ENCODE measurements at regions not wholly inside any gene's neighbourhood (a gene's known extent, or its start where the extent isn't known, plus 50 kb on each side); places are given as distances from the start of the nearest gene placed in this dataset.

DNA sequence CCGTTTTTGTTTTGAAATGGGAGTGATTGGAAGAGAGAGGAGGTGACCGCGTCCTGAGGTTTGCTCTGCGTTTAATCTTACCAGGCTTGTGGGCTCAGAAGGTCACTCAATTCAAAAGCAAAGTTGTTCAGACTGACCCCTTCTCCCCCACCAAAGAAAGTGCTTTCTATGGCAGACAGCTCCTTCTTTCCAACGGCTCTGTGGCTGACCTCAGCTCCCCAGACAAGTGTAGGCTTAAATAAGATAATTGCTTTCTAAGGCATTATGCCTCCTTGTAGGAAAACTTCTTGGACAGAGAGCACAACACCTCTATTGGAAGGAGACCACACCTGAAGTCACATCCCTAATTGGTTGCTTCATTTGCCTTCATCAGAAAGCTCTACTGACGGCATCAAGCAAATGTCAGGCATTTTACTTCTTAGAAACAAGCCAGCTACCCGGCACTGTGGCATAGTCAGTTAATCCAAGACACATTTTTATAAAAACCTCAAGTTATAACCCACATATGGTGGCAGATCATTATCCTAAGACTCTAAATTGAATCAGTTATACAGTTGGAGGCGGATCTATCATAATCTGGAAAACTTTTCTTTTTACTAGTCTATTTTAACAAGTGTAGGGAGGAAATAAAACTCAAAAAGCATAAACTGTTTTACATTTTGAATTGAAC, 94.9 kb downstream of the TMEM174 start:
- no peak for DNase-seq (ENCODE audit: extremely low read depth, low read depth, low spot score)

- no peak for DNase-seq (ENCODE audit: extremely low read depth, low read depth, low spot score)
Observed at GRCh38 chr5:73266925-73267765, 94.2 kb downstream of the TMEM174 start.

DNA sequence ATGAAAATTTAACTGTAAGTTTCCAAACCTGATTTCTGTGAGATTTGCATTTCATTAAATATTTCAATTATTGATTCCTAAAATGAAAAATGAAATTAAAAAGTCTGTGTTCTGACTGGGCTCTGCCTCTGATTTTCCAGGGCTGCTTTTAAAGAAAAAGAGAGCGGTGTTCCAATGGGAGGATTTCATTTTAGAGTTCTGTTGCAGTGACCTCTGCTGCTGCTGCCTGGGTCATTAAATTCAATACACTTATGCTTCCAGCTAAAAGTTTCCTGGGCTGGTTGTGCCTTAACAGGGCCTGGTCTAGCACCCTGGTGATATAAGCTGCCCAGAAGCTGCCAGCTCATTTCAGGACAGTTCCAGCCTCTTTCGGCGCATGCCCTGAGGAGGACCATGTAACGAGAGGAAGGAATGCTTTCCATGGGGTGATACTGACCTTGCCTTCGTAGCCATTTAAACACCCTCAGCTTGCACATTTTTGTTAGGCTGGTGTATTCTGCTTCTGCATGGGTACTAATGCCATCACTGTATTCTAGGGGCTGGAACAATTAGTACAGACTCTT, 93.3 kb downstream of the TMEM174 start:
- DNase-seq (ENCODE audit: extremely low read depth, low read depth, low spot score), result no peak

GRCh38 chr5:73265641-73266040, 92.6 kb downstream of the TMEM174 start:
- DNase-seq (ENCODE audit: extremely low read depth, low read depth, low spot score), result no peak

DNA sequence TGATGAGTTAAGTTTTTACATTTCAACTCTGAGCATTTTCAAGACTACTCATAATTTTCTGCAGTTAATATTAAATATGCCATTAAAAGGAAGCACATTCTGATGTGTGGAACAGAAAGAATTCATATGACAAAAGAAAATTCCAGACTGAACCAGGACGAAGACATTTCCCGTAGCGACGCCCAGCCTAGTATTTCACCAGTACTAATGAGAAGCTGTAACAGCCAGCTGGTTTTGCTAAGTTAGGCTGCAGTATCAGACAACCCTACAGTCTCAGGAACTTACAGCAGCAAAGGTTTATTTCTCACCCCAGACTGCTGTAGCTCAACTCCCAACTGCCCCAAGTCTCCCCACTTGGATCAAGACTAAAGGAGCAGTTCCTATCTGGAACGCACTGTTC, 91.6 kb downstream of the TMEM174 start:
- DNase-seq (ENCODE audit: extremely low read depth, low read depth, low spot score), result no peak

- DNase-seq (ENCODE audit: extremely low read depth, low read depth, low spot score), result no peak
Observed at GRCh38 chr5:73263001-73263710, 90.2 kb downstream of the TMEM174 start.

GRCh38 chr5:73256862-73257261, 83.9 kb downstream of the TMEM174 start:
- no peak for DNase-seq (ENCODE audit: extremely low read depth, low read depth, low spot score)

DNA sequence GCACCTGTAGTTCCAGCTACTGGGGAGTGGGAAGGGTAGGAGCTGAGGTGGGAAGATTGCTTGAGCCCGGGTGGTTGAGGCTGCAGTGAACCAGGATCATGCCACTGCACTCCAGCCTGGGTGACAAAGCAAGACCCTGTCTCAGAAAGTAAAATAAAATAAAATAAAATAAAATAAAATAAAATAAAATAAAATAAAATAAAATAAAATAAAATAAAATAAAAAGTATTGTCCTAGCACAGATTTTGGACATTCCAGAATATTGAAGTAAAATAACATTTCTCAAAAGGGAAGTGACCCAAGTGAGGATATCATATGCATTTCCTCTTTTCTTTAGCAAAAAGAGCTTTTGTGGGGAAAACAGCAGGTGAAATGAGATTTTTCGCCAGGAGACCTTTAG, 83.5 kb downstream of the TMEM174 start:
- no peak for DNase-seq (ENCODE audit: extremely low read depth, low read depth, low spot score)

DNA sequence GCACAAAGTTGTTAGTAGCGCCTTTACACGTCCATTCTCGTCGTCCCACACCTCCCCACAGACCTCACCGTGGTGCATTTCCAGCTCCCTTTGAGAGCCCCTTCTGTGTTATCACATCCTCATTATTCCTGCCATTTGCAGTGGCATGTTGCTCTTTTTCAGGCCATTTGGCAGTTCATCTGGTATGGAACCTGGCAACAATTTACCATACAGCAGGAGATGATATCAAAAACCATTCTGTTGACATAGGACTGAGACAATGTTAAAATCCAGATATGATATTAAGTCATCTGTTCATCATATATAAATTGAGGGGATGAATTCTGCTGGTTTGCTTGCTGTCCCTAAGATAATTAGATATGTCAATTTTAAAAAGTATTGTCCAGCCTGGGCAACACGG, 83.0 kb downstream of the TMEM174 start:
- no peak for DNase-seq (ENCODE audit: extremely low read depth, low read depth, low spot score)

GRCh38 chr5:73254642-73255041, 81.6 kb downstream of the TMEM174 start:
- DNase-seq (ENCODE audit: extremely low read depth, low read depth, low spot score), result no peak

DNA sequence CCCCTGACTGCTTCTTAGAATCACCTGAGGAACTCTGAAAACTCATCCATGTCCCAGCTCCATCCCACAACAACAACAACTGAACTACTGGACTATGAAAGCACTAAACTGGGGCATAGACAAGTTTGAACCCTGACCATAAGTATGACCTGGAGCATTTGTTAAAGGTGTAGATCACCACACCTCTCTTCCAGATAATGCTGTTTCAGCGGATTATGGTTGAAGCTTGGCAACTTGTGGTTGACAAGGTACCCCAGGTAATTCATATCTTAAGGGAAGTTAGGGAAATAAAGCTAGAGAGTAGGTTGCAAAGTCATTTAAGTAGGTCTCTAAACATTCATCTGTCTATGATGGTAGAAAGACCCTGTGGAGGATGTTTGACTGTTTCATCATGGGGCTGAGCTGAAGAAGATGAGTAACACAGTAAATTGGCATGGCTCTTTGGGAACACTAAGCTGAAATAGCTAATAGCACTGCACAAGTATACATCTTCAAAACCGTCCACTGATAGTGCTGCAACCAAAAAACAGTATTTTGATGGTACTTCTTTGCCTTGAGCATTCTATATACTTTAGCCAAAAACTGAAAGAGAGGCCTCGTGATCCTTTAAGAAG, 80.2 kb downstream of the TMEM174 start:
- no peak for DNase-seq (ENCODE audit: extremely low read depth, low read depth, low spot score)

DNA sequence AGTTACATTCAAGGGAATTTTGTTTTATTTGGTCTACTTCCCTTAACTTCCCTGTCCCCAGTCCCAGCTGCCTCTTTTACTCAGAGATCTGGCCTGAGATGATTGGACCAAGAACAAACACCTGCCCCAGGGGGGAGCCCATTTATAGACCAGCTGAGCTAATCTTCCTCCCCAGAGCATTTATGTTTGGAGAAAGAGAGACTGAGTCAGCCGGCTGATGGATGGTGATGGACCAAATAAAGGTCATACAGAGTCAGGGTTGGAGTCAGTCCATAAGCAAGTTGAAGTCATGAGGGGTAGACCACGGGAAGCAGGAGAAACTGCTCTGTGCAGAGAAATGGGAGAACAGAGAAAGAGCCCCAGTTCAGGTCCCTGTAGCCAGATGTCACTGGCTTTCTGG, 77.7 kb downstream of the TMEM174 start:
- DNase-seq (ENCODE audit: extremely low read depth, low read depth, low spot score), result no peak

DNA sequence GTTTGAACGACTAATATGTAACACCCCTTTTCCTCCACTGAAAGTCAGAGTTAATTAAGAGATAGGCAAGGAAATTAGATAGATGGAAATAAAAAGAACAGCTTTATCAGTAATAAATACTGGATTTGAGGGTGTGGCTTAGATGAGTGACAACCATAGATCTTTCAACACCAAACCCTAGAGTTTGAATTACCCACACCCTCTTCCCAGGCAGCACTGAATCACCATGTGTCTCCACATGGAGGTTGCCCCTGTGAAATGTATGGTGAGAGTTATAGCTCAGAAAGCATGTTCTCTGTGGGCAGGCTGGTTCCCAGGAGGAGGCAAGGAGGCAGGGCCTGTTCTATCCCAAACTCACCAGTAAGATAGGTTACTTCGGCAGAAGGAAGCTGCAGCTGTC, 69.7 kb downstream of the TMEM174 start:
- DNase-seq (ENCODE audit: extremely low read depth, low read depth, low spot score), result no peak

- DNase-seq (ENCODE audit: extremely low read depth, low read depth, low spot score), result no peak
Observed at GRCh38 chr5:73238873-73239272, 65.9 kb downstream of the TMEM174 start.

GRCh38 chr5:73236541-73237128, 63.6 kb downstream of the TMEM174 start:
- no peak for DNase-seq (ENCODE audit: extremely low read depth, low read depth, low spot score)

- DNase-seq (ENCODE audit: extremely low read depth, low read depth, low spot score), result no peak
Observed at GRCh38 chr5:73234204-73234555, 61.2 kb downstream of the TMEM174 start.

- DNase-seq (ENCODE audit: extremely low read depth, low read depth, low spot score), result no peak
Observed at GRCh38 chr5:73233461-73234203, 60.6 kb downstream of the TMEM174 start.

GRCh38 chr5:73233053-73233460, 60.1 kb downstream of the TMEM174 start:
- no peak for DNase-seq (ENCODE audit: extremely low read depth, low read depth, low spot score)

DNA sequence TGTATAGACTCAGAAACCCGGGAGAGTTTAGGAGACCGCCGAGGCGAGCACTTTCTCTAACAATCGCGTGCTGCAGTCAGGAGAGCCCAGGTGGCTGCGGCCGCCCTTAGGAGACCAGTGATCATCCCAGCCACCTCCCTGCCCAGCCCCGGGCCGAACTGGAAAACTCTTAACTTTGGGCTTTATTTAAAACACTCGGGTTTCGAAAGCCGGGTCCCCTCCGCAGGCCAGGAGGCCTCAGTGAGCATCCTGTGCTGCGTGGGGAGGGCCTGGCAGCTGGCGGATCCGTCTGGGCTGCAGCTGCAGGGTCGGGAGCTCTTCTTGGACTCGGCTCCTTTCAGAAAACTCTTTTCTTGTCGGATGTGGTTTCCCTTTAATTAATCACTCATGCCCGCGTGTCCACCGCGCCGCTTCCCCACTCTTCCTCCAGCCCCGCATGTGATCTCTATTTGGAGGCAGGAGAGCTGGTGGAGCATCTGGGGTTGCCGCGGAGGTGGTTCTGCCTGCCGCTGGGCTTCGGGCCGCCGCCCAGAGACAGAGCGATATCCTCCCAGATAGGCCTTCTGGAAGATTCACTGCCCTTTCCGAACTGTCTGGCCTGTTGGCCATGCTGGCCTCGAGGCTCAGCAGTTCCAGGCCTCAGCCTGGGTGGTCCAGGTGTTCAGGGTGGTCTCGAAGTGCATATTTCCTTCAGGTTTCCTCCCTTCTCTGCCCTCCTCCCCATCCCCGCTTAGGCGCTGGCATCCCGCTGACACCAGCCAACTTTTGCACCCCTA, 59.5 kb downstream of the TMEM174 start:
- DNase-seq (ENCODE audit: extremely low read depth, low read depth, low spot score), result no peak

All from glomerular endothelial cell (primary cell).